Coronary artery (tissue), 2 donors: ENCODE measurements at regions not wholly inside any gene's neighbourhood (a gene's known extent, or its start where the extent isn't known, plus 50 kb on each side); places are given as distances from the start of the nearest gene placed in this dataset.

Experiments
- DNase-seq: peaks from one replicate; pipeline ENCODE4 v3.0.0-alpha.2; 2017; ENCODE audit warnings: low spot score
- H3K27ac ChIP-seq, 2 donors: fragments of 200-600 bp; sonication (generic); one replicate each; pipeline ENCODE4 v1.5.1; 2016 to 2019
- H3K4me3 ChIP-seq: fragments of 200-600 bp; sonication (generic); 2 replicates; pipeline ENCODE4 v1.5.1; 2016; ENCODE audit warnings: mild to moderate bottlenecking, moderate library complexity
- CTCF ChIP-seq: fragments of 200-600 bp; sonication (generic); IDR thresholded peaks from one replicate; pipeline ENCODE4 v1.5.1; 2019; ENCODE audit warnings: antibody characterized with exemption

DNA sequence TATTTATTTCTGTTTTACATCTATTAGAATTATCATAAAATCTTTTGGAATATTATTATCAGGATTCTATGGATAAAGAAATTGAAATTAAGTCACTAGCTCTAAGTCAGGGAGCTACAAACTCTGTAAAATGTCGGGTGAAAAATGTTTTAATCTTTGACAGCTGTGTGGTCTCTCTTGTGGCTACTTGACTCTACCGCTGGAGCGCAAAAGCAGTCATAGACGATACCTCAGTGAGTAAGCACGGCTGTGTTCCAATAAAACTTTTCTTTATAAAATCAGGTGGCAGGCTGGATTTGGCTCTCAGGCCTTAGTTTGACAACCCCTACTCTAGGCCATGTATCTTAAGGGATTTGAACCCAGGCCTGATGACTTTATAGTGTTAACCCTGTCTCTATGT is 88.5 kb upstream of the PFN2 start:
- DNase-seq = no peak
- no peak for TF ChIP-seq CTCF
- Histone ChIP-seq H3K27ac (no peak overlapping the region), H3K4me3 (no peak overlapping the region)

- no peak for DNase-seq
- no peak for TF ChIP-seq CTCF
- Histone ChIP-seq H3K27ac (no peak overlapping the region), H3K4me3 (no peak overlapping the region)
Measured at GRCh38 chr3:150057227-150057626, 86.5 kb upstream of the PFN2 start.

DNA sequence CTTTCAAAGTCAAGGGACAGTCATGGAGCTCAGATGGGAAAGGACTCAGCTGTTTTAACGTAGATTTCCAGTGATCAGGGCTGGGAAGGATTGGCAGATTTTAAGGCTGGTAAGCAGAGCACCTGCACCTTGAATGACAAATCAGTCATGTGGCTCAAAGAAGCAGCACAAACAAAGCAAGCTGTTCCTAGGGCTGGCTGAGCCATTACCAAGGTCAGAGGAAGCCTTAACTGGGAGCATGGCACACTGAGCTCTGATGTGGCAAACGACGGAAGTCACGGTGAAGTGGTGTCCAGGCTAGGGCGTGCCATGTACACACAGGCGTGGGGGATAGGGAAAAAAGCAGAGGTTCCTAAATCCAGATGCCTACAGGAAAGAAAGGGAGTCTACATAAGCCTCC is 84.6 kb upstream of the PFN2 start:
- no peak for DNase-seq
- no peak for TF ChIP-seq CTCF
- H3K27ac ChIP-seq = no peak overlapping the region
- H3K4me3 ChIP-seq = no peak overlapping the region

GRCh38 chr3:150054635-150055034 is 83.9 kb upstream of the PFN2 start:
- DNase-seq = no peak
- no peak for TF ChIP-seq CTCF
- Histone ChIP-seq H3K4me3 (no peak overlapping the region), H3K27ac (no peak overlapping the region)

DNA sequence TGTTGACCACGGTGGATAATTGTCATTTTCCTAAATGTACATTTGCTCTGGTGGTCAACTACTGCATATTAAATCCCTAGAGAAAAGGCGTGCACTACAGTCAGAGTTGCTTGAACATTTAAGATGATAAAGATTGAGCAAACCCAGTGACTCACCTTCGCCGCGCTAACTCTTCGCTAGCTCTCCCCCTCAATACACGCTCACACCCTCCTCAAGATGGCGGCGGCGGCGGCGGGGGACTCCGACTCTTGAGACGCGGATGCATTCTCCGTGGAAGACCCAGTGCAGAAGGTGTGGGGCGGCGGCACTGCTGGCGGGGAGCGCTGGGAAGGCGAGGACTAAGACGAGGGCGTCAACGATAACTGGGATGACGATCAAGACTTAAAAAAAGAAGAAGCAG is 79.8 kb upstream of the PFN2 start:
- no peak for TF ChIP-seq CTCF
- H3K27ac ChIP-seq = no peak overlapping the region
- DNase-seq = no peak
- no peak overlapping the region for H3K4me3 ChIP-seq

- H3K27ac ChIP-seq = no peak overlapping the region
- H3K4me3 ChIP-seq = no peak overlapping the region
- TF ChIP-seq CTCF = no peak
- DNase-seq = no peak
Measured at GRCh38 chr3:150049317-150049716, 78.6 kb upstream of the PFN2 start.

DNA sequence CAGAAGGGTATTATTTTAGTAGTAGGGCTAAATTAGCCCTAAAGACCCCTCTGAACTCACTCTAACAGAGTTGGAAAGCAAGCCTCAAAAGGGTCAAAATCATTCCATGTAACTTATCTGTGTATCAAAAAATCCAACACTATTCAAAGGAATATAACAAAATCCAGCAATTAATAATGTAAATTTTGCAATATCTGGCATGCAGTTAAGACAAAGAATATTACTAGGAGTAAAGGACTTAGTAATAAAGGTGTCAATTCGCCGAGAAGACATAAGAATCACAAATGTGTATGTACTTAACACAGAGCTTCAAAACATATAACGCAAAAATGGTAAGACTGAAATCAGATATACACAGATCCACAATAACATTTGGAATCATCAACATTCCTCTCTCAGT is 71.2 kb upstream of the PFN2 start:
- no peak overlapping the region for H3K27ac ChIP-seq
- TF ChIP-seq CTCF = no peak
- DNase-seq = no peak
- no peak overlapping the region for H3K4me3 ChIP-seq
